GM13976 (cell line): ENCODE measurements at regions not wholly inside any gene's neighbourhood (a gene's known extent, or its start where the extent isn't known, plus 50 kb on each side); places are given as distances from the start of the nearest gene placed in this dataset.
A peak's percentile ranks its signal among the peaks of the same experiment; 100 is the strongest.
"Not testable (repeated sequence)": the region's sequence is repeated elsewhere in the genome, so short reads cannot be mapped to it uniquely, and the experiment has no call there.

Experiments
- DNase-seq: peaks from one replicate; pipeline ENCODE4 v3.0.0; 2012; ENCODE audit warnings: low spot score
- in situ Hi-C: fragments of 300-500 bp; cut with MboI; formaldehyde crosslinking; loops from one replicate; pipeline ENCODE4 v1.12.0; 2022; ENCODE audit warnings: low sequenced_read_pairs, mixed read lengths, inconsistent platforms; ENCODE audit not compliant: unreplicated experiment

DNA sequence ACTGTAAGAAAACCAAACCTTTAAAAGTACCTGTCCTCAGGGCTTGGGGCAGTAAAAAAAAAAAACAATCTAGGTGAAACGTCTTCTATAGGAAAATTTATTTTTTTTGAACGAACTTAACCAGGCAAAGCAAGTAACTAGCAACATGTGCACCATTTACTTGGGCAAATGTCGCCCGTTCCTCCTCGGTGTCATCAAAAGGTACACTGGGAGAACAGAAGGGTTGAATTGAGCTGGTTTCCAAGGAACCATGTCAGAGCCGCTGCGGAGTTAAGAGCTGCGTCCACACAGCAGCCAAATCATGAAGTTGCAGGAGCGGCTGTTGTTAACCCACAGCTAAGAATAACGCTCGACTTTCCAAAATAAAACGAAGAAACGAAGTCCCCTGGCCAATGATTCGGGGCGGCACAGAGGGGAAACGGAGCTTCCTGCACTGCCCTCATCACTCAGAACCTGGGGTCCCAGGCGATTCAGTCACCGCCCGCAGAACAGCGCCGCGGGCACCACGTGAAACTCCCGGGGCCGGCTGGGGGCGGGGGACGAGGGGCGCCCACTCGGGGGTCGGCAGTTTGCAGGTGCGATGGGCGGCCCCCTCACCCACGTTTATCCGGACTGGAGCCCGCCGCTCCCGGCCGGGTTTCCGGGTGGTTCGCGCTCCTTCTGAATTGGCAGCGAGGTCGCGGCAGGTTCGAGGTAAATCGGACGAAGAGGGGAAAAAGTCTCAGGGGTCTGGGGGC lies 53.6 kb upstream of the PLGLB1 start:
- DNase-seq, in situ Hi-C loops: not testable (repeated sequence)

DNA sequence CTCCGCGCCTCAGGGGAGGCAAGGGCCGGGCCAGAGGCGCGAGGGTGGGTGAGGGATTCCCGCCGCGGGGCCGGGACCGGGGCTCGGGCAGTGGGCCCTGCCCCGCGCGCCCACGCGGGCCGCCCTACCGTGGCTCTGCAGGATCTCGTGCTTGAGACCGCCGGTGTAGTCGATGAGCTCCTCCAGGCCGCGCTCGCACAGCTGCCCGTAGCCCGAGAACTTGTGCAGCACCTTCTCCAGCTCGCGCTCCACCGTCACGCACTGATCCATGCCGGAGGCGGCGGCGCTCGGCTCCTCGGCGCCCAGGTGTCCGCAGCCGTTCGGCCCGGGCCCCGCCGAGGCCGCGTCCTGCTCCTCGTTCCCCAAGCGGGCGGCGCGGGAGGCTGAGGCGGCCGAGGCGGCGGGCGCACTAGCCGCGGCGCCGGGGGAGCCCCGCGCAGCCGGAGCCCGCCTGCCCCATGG lies 54.2 kb upstream of the PLGLB1 start:
- DNase-seq = peak; percentile 35
- in situ Hi-C loops = not testable (repeated sequence)

DNA sequence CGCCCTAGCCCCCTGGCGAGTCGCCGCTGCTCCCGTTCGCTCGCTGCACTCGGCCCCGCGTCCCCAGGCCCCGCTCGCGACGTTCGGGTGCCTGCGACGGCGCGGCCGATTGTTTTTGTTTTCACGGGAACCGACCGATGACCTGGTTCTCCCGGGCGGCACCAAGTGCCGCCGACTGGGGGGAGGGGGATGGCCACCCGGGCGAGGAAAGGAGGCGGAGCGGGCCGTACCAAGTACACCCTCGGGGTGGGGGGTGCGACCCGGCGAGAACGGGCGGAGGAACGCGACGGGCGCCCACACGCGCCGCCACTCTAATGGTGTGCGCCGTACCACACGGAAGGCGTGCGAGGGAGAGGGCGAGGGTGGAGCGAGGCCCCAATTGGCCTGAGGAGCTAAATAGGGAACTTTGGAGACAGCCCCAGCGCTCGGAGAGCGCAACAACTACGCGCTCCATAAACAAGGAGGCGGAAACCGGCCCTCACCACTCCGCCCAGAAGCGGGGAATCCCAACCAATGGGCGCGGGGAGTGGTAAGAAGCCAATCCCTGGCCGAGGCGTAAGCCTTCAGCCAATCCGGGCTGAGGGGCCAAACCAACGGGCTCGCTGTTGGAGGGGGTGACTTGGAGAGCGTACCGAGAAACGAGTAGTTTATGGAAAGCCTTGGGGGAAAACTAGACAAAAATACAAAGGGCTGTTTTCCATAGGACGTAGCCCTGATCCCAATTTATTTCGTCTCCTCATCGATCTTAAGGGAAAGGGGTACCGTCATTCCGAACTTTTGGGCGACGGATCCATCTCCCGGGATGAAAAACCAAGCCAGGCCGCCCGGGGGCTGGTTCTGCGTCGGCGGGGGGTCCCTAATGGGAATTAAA lies 54.8 kb upstream of the PLGLB1 start:
- in situ Hi-C loops = not testable (repeated sequence)
- peak; percentile 64 for DNase-seq

DNA sequence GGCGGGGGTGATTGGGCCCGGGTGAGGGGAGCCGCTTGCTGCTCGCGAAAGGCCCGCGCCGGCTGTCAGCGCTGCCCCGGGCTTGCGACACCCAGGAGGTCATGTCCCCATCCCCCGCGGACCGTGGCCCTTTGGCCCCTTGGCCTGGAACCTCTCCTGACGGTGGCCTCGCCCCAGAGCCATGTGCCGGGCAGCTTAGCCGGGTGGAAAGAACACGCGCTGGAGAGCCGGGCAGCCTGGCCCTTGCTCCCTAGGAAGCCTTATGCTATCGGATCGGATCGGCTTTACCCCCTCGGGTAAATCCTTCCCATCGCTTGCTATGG lies 55.4 kb upstream of the PLGLB1 start:
- in situ Hi-C loops, DNase-seq: not testable (repeated sequence)

DNA sequence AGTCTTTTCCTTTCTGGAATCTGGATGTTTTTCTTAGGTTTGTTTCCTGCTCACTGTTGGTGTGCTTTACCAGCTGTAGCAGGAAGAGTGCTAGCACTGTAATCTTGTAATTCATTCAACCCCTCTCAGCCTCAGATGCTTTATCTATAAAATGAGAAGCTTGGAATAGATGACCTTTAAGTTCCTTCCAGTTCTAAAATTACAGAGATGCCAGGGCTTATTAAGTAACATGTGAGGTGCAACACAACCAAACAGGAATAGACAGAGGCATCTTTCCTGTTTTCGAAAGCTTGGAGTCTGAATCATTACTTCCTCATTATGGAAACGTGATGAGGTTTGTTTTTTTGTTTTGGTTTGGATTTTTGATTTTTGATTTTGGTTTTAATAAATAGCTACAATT lies 60.1 kb upstream of the PLGLB1 start:
- DNase-seq, in situ Hi-C loops: not testable (repeated sequence)

DNA sequence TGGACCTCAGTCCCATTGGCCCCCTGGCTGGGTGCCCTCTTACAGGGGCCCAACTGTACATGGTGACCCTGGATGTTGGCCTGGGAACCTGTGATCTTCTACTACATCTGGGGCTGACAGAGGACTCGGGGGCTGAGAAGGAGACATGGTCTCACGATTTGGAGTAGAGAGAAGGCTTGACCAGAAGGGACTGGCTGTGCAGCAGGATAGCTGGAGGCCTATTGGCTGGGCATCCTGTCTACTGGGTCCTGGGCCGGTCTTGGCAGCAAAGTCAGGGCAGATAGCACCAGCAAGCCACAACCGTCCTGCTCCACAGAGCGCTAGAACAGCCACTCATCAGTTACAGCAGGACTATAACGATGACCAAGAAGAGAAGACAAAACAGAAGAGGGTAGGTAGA lies 66.4 kb upstream of the PLGLB1 start:
- in situ Hi-C loops, DNase-seq: not testable (repeated sequence)

DNA sequence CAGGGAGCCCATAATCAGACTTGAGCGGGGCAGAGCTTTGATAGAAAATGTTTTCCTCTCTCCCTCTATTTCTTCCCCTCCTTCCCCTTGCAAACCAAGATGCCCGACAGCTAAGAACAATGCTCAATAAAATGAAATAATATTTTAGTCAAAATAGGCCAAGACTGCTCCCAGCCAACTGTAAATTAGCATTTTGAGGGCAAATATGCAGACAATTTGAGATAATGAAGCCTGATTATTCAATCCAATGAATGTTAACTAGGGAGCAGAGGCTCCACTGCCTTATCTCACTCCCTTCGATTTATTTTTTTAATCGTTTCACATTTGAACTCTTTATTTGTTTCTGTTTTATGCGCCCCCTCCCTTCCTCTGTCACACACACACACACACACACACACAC lies 67.8 kb upstream of the PLGLB1 start:
- in situ Hi-C loops, DNase-seq: not testable (repeated sequence)

DNA sequence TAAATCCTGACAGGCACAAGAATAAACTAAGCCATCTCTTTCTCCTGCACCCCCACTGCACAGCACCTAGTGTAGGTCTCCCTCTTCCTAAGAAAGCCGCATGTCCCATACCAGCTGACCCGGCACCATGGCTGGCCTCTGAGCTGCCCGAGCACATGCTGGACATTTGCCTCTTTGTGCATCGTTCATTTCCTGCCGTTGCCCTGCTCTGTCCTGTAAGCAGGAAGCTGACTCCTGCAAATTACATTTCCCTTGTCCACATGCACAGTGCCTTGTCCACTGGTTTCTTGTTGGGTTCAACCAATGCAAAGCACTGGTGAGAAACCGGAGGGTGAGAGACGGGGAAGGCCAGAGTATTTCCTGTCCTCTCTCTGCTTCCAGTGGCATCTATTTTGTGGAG lies 71.6 kb upstream of the PLGLB1 start:
- in situ Hi-C loops, DNase-seq: not testable (repeated sequence)

DNA sequence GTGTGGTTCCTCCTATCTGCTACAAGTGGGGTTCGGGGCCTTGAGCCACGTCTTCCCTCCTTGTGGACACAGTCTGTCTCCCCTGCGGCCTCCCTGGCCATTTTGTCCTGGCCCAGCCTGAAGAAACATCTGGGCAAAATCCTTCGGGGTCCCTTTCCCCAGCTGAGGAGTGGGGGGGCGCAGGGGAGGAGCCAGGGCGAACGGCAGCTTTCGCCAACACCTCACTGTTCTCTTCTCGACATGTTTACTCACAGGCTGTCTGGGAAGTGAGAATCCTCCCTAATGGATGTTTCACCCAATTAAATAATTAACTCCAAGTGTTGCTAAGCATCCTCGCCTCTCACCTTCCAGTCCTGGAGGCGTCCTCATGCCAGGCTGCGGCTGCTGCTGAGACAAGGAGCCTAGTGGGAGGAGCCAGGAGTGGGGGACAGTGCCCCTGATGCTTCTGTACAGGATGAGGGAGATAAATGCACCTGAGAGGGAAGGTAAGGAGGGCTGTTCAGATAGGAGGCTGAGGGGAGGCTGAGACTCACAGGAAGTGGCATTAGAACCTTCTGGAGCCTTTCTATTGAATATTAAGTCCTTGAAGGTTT lies 72.4 kb upstream of the PLGLB1 start:
- DNase-seq, in situ Hi-C loops: not testable (repeated sequence)

DNA sequence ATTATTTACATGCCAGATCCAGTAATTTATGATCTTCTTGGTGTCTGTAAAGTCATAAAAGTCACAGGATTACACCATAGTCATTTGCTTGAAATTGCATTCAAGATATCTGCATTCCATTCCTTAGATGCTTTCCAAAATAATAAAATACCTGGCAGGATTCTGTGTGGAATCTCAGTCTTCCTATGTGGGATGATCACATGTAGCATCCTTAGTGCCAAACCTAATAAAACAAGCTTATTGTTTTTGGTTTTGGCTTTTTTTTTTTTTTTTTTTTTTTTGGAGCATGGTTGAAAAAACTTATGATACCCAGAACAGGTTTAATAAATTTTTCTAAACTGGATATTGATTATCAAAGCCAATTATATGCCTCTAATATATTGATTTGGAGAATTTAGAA lies 74.2 kb upstream of the PLGLB1 start:
- in situ Hi-C loops, DNase-seq: not testable (repeated sequence)

DNA sequence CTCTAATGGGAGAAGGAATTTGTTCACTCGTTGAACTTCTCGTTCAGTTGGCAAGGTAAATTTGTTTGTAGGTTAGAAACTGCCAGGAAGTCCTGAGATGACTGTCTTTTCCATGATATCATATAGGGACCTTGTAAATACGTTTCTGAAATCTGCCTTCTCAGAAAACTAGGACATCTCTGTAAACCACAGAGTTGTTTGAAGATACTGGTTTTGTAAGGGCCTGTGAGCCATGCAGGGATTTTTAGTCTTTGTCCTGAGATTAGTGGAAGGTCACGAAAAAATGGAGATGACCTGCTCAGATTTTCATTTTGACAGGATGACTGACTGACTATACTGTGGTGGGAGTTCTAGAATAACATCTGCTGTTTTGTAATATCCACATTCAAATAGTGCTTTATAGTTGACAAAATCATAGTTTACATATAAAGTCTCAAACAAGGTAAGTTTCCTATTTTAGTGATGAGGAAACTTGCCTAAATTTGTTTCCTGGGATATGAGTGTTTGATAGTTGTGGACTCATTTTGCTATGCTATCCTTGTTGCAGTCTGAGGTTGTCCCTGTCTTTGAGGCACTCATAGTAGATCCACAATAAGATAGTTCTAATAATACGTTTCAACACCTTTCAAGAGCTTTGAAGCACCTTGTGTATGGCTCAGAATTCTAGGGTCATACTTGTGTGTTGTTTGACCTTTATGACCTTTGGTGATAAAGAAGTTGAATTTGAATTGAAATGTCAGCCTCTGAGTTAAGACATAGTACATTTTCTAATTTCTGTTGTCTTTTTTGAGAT lies 107.3 kb upstream of the PLGLB1 start:
- in situ Hi-C loops, DNase-seq: not testable (repeated sequence)

DNA sequence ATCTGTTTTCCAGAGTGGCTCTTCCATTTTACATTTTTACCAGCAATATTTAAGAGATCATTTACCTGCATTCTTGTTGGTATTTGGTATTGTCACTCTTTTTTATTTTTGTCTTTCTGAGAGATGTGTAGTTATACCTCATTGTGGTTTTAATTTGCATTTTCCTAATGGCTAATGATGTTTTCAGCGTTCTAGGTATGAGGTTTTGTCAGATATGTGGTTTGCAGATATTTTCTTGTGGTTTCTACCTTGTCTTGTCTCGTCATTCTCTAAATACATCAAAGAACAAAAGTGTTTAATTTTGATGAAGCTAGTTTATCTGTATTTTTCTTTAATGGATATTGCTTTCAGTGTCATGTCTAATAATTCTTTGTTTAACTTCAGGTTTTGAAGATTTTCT lies 110.9 kb upstream of the PLGLB1 start:
- in situ Hi-C loops = not testable (repeated sequence)
- DNase-seq = peak; percentile 0

DNA sequence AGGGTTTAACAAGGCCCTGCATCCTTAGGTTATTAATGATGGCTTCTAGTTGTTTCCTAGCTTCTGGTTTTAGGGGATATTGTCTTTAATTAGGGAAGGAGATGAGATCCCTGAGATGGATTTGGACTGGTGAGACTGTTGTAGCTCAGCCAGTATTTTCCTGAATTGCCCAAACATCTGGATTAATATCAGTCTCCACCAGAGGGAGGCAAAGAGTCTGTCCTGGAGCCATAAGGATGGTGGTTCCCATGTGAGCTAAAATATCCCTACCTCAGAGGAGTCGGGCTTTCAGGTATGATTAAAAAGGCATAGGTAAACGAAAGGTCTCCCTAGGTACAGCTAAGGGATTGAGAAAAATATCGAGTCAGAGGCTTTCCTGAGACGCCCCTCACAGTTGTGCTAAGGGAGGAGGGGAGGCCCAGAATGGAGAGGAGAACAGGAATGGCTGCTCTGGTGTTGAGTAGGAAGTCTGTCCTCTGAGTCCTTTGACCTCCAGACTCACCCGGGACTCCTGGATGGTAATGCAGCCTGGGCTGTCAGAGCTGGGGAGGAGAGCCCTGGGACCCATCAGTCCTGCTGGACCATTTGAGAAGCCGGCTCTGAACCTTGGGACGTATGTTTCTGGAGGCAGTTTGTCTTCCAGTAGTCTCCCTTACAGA lies 130.3 kb upstream of the PLGLB1 start:
- DNase-seq, in situ Hi-C loops: not testable (repeated sequence)

DNA sequence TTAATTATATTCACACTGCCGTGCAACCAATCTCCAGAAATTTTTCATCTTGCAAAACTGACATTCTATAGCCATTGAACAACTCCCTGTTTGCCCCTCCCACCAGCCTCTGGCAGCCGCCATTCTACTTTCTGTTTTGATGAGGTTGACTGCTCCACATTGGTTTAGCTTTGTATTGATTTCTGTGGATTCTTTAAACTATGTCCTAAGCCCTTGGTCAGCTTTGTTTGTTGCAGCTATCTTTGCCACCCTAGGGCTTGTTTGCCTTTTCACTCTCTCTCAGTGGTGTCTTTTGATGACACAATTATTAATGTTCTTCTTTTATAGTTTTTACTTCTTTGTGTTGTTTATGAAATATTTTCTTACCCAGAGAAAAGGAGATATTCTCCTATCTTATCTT lies 152.8 kb upstream of the PLGLB1 start:
- in situ Hi-C loops, DNase-seq: not testable (repeated sequence)

DNA sequence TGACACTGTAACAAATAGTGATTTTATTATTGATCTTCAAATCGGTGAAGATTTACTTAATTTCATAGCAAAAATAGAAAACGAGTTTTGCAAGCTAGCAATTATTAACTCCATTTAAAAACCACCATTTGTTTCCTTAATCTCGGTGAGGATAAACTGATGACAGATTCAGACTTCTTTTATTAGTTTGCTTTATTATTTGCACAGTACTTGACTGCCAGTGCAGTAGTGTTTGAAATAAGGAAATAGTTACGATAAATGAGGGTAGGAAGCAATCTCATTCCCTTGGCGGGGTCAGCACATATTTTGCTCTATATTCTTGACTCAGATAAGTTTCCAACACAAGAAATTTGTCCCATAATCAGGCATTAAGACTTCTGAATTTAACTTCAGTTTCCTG lies 161.7 kb upstream of the PLGLB1 start:
- in situ Hi-C loops, DNase-seq: not testable (repeated sequence)

DNA sequence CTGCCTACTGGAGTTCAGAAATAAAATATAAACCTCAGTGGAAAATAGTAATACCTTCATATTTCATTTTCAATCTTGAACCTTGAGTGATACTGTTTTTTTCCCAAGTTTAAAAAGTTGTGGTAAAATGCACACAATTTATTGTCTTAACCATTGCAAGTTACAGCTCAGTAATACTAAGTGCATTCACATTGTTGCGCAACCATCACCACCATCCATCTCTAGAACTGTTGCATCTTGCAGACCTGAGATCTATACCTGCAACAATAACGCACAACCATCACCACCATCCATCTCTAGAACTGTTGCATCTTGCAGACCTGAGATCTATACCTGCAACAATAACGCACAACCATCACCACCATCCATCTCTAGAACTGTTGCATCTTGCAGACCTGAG lies 162.6 kb upstream of the PLGLB1 start:
- in situ Hi-C loops, DNase-seq: not testable (repeated sequence)

DNA sequence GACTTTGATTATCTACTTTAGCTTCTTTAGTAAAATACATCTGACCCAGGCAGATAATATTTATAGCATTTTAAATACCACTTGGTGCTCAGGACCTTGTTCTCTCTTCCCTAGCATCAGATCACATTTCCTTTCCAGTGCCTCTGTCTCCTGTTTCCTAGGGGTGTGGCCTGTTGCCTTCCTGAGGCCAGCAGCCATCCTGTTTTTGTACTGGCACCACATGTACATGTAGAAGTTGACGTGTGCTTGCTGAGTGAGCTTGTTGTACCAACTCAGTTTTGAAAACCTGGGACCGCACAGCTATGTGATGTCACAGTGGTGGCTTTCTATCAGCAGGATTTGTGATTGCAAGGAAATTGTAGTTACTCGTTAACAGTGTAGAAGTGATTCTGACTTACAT lies 167.6 kb upstream of the PLGLB1 start:
- in situ Hi-C loops, DNase-seq: not testable (repeated sequence)

DNA sequence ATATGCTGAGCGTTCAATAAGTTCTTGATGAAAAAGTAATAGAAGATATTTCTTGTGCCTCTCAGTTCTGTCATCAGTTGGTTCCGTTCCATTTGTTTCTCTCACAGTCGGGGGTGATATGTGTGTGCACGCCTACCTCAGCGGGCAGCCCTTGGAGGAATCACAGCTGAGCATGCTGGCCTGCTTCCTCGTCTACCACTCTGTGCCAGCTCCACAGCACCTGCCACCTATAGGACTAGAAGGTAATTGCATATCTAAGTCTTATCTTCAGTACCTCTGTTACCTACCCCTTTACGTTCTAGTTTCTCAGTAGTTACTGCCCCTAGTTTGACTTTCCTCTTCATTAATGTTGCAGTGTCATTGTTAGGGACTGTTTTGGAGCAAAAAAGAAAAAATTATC lies 171.7 kb upstream of the PLGLB1 start:
- in situ Hi-C loops, DNase-seq: not testable (repeated sequence)
